ENCODE measurements at regions not wholly inside any gene's neighbourhood (a gene's known extent, or its start where the extent isn't known, plus 50 kb on each side); places are given as distances from the start of the nearest gene placed in this dataset.
A peak's percentile ranks its signal among the peaks of the same experiment; 100 is the strongest.

GRCh38 chr14:82872494-82872893 lies 1338.8 kb upstream of the SEL1L start:
- ChIA-PET CTCF (interaction anchor here (0.7 to 1.5 kb wide), 13 partner anchors 14 to 445 kb away, joined by 3 to 12 read pairs (median 3); no protein-coding TSS in a partner anchor), POLR2A (no interaction called here)
- TF ChIP-seq, protein P1, sequence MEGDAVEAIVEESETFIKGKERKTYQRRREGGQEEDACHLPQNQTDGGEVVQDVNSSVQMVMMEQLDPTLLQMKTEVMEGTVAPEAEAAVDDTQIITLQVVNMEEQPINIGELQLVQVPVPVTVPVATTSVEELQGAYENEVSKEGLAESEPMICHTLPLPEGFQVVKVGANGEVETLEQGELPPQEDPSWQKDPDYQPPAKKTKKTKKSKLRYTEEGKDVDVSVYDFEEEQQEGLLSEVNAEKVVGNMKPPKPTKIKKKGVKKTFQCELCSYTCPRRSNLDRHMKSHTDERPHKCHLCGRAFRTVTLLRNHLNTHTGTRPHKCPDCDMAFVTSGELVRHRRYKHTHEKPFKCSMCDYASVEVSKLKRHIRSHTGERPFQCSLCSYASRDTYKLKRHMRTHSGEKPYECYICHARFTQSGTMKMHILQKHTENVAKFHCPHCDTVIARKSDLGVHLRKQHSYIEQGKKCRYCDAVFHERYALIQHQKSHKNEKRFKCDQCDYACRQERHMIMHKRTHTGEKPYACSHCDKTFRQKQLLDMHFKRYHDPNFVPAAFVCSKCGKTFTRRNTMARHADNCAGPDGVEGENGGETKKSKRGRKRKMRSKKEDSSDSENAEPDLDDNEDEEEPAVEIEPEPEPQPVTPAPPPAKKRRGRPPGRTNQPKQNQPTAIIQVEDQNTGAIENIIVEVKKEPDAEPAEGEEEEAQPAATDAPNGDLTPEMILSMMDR (IDR thresholded peaks at IDR 0.05), result peak; percentile 78
- TF ChIP-seq HMGXB4 (CRISPR knock-in tag; IDR thresholded peaks at IDR 0.05), result no peak
- peak; percentile 94 for ATAC-seq
- Mint-ChIP-seq H3K36me3 (no peaks in the 10 kb centered on the region), H3K4me3 (no peak overlapping the region), H3K27ac (no peak overlapping the region), H3K27me3 (ENCODE audit: low read depth) (no peaks in the 10 kb centered on the region), H3K4me1 (no peaks in the 10 kb centered on the region), H3K9me3 (no peaks in the 10 kb centered on the region)
- peak; percentile 76 for DNase-seq (ENCODE audit: low spot score)

DNA sequence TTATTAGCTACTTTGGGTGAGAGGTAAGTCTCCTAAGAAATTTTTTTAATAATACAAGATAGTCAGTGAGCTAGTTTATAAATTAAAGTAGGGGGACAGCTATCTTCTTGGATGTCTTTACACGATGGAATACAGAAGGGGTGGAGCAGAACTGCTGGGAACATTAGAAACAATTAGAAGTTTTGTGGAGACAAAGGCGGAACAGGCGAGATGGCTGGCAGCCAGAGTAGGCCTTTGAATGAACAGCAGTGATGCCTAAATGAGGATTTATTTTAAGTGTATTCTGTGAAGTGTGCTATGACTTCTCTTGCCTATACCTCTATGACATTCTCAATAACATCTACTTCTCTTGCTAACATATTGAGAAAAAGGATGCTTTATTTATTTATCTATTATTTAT lies 1345.3 kb upstream of the SEL1L start:
- Mint-ChIP-seq H3K4me1 (no peaks in the 10 kb centered on the region), H3K9me3 (peaks cover 16% of the 10 kb centered on the region), H3K36me3 (no peaks in the 10 kb centered on the region), H3K27me3 (ENCODE audit: low read depth) (no peaks in the 10 kb centered on the region), H3K4me3 (no peak overlapping the region), H3K27ac (no peak overlapping the region)
- POLR2A ChIA-PET, result no interaction called here
- CTCF ChIA-PET, result no interaction called here
- ATAC-seq, result no peak
- DNase-seq (ENCODE audit: low spot score), result no peak
- TF ChIP-seq, protein P1 (IDR thresholded peaks at IDR 0.05), result no peak
- TF ChIP-seq ATF1 (CRISPR knock-in tag; IDR thresholded peaks at IDR 0.05), result no peak
- TF ChIP-seq, protein P2, sequence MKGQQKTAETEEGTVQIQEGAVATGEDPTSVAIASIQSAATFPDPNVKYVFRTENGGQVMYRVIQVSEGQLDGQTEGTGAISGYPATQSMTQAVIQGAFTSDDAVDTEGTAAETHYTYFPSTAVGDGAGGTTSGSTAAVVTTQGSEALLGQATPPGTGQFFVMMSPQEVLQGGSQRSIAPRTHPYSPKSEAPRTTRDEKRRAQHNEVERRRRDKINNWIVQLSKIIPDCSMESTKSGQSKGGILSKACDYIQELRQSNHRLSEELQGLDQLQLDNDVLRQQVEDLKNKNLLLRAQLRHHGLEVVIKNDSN (CRISPR knock-in tag; IDR thresholded peaks at IDR 0.05), result no peak
- TF ChIP-seq, protein P3, sequence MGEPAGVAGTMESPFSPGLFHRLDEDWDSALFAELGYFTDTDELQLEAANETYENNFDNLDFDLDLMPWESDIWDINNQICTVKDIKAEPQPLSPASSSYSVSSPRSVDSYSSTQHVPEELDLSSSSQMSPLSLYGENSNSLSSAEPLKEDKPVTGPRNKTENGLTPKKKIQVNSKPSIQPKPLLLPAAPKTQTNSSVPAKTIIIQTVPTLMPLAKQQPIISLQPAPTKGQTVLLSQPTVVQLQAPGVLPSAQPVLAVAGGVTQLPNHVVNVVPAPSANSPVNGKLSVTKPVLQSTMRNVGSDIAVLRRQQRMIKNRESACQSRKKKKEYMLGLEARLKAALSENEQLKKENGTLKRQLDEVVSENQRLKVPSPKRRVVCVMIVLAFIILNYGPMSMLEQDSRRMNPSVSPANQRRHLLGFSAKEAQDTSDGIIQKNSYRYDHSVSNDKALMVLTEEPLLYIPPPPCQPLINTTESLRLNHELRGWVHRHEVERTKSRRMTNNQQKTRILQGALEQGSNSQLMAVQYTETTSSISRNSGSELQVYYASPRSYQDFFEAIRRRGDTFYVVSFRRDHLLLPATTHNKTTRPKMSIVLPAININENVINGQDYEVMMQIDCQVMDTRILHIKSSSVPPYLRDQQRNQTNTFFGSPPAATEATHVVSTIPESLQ (CRISPR knock-in tag; IDR thresholded peaks at IDR 0.05), result no peak
- TF ChIP-seq, protein P4, sequence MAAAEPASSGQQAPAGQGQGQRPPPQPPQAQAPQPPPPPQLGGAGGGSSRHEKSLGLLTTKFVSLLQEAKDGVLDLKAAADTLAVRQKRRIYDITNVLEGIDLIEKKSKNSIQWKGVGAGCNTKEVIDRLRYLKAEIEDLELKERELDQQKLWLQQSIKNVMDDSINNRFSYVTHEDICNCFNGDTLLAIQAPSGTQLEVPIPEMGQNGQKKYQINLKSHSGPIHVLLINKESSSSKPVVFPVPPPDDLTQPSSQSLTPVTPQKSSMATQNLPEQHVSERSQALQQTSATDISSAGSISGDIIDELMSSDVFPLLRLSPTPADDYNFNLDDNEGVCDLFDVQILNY (CRISPR knock-in tag; IDR thresholded peaks at IDR 0.05), result no peak
- TF ChIP-seq, protein P5, sequence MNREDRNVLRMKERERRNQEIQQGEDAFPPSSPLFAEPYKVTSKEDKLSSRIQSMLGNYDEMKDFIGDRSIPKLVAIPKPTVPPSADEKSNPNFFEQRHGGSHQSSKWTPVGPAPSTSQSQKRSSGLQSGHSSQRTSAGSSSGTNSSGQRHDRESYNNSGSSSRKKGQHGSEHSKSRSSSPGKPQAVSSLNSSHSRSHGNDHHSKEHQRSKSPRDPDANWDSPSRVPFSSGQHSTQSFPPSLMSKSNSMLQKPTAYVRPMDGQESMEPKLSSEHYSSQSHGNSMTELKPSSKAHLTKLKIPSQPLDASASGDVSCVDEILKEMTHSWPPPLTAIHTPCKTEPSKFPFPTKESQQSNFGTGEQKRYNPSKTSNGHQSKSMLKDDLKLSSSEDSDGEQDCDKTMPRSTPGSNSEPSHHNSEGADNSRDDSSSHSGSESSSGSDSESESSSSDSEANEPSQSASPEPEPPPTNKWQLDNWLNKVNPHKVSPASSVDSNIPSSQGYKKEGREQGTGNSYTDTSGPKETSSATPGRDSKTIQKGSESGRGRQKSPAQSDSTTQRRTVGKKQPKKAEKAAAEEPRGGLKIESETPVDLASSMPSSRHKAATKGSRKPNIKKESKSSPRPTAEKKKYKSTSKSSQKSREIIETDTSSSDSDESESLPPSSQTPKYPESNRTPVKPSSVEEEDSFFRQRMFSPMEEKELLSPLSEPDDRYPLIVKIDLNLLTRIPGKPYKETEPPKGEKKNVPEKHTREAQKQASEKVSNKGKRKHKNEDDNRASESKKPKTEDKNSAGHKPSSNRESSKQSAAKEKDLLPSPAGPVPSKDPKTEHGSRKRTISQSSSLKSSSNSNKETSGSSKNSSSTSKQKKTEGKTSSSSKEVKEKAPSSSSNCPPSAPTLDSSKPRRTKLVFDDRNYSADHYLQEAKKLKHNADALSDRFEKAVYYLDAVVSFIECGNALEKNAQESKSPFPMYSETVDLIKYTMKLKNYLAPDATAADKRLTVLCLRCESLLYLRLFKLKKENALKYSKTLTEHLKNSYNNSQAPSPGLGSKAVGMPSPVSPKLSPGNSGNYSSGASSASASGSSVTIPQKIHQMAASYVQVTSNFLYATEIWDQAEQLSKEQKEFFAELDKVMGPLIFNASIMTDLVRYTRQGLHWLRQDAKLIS (CRISPR knock-in tag; IDR thresholded peaks at IDR 0.05; ENCODE audit: borderline replicate concordance), result no peak
- TF ChIP-seq, protein P6, sequence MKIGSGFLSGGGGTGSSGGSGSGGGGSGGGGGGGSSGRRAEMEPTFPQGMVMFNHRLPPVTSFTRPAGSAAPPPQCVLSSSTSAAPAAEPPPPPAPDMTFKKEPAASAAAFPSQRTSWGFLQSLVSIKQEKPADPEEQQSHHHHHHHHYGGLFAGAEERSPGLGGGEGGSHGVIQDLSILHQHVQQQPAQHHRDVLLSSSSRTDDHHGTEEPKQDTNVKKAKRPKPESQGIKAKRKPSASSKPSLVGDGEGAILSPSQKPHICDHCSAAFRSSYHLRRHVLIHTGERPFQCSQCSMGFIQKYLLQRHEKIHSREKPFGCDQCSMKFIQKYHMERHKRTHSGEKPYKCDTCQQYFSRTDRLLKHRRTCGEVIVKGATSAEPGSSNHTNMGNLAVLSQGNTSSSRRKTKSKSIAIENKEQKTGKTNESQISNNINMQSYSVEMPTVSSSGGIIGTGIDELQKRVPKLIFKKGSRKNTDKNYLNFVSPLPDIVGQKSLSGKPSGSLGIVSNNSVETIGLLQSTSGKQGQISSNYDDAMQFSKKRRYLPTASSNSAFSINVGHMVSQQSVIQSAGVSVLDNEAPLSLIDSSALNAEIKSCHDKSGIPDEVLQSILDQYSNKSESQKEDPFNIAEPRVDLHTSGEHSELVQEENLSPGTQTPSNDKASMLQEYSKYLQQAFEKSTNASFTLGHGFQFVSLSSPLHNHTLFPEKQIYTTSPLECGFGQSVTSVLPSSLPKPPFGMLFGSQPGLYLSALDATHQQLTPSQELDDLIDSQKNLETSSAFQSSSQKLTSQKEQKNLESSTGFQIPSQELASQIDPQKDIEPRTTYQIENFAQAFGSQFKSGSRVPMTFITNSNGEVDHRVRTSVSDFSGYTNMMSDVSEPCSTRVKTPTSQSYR (CRISPR knock-in tag; IDR thresholded peaks at IDR 0.05), result no peak
- TF ChIP-seq PRRX2 (CRISPR knock-in tag; IDR thresholded peaks at IDR 0.05), result no peak
- no peak for TF ChIP-seq ZNF532 (CRISPR knock-in tag; IDR thresholded peaks at IDR 0.05; ENCODE audit: borderline replicate concordance)
- TF ChIP-seq ZBTB21 (CRISPR knock-in tag; IDR thresholded peaks at IDR 0.05; ENCODE audit: borderline replicate concordance), result no peak
- no peak for TF ChIP-seq ELF4 (CRISPR knock-in tag; IDR thresholded peaks at IDR 0.05; ENCODE audit: low read depth)

All from WTC11 (cell line).